GM23248 (cell line): ENCODE measurements at regions not wholly inside any gene's neighbourhood (a gene's known extent, or its start where the extent isn't known, plus 50 kb on each side); places are given as distances from the start of the nearest gene placed in this dataset.

ENCODE experiments used
- EZH2 ChIP-seq: fragments of 200-600 bp; sonication (generic); IDR thresholded peaks from 2 replicates; pipeline ENCODE4 v1.6.1; 2018; ENCODE audit warnings: antibody characterized with exemption, mild to moderate bottlenecking; ENCODE audit not compliant: insufficient read depth, poor library complexity, severe bottlenecking
- EZH2phosphoT487 ChIP-seq: fragments of 200-600 bp; sonication (generic); IDR thresholded peaks from 2 replicates; pipeline ENCODE4 v1.6.1; 2018; ENCODE audit warnings: antibody characterized with exemption, moderate library complexity, mild to moderate bottlenecking, low read depth; ENCODE audit not compliant: insufficient read depth

DNA sequence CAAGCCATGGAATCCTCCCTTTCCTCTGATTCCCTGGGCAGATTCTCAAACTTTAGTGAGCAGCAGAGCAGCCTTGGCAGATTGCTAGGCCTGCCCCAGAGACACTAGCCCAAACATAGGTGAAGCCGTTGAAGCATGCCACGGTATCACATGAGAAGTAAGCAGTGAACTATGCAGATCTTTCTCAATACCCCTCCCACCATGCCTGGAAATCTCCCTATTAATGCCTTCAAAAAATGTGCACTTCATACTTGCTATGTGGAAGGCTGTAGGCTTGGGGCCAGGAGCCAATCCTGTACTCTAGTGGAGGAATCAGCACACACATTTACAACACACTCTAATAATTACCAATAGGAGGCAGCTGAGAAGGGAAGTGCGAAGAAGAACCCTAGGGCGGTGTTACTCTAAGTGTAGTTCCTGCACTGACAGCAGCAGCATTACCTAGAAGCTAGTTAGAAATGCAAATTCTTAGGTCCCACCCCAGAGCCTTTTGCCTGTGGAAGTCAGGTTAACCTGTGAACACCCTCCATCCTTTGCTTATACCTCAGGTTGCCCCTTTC is 305.1 kb upstream of the SPRED2 start:
- no peak for TF ChIP-seq EZH2
- TF ChIP-seq EZH2phosphoT487: no peak
